ENCODE measurements at regions not wholly inside any gene's neighbourhood (a gene's known extent, or its start where the extent isn't known, plus 50 kb on each side); places are given as distances from the start of the nearest gene placed in this dataset.

GRCh38 chr3:24947103-24947502 is 452.5 kb upstream of the THRB start:
- no peak for DNase-seq

- no peak for DNase-seq
These were observed 456.5 kb upstream of the THRB start for GRCh38 chr3:24951180-24951579.

- DNase-seq, result no peak
These were observed 457.7 kb upstream of the THRB start for GRCh38 chr3:24952388-24952787.

GRCh38 chr3:24953060-24953771 is 458.6 kb upstream of the THRB start:
- DNase-seq, result no peak

- no peak for DNase-seq
These were observed 462.0 kb upstream of the THRB start for GRCh38 chr3:24956613-24957012.

- no peak for DNase-seq
These were observed 463.6 kb upstream of the THRB start for GRCh38 chr3:24958271-24958670.

- no peak for DNase-seq
These were observed 464.3 kb upstream of the THRB start for GRCh38 chr3:24958910-24959447.

GRCh38 chr3:24963762-24964625 is 464.1 kb upstream of the RARB start:
- DNase-seq, result peak; percentile 34

- DNase-seq, result no peak
These were observed 462.2 kb upstream of the RARB start for GRCh38 chr3:24965706-24966385.

GRCh38 chr3:24968036-24968435 is 460.0 kb upstream of the RARB start:
- DNase-seq, result no peak

- DNase-seq, result no peak
These were observed 455.6 kb upstream of the RARB start for GRCh38 chr3:24972491-24972890.

GRCh38 chr3:24981309-24981708 is 446.8 kb upstream of the RARB start:
- no peak for DNase-seq

- DNase-seq, result no peak
These were observed 446.1 kb upstream of the RARB start for GRCh38 chr3:24981924-24982323.

- no peak for DNase-seq
These were observed 442.4 kb upstream of the RARB start for GRCh38 chr3:24985668-24986067.

GRCh38 chr3:24986612-24987011 is 441.5 kb upstream of the RARB start:
- no peak for DNase-seq

- no peak for DNase-seq
These were observed 428.7 kb upstream of the RARB start for GRCh38 chr3:24999357-24999756.

GRCh38 chr3:25000971-25001591 is 427.0 kb upstream of the RARB start:
- DNase-seq, result no peak

- no peak for DNase-seq
These were observed 426.0 kb upstream of the RARB start for GRCh38 chr3:25002052-25002451.

- no peak for DNase-seq
These were observed 419.9 kb upstream of the RARB start for GRCh38 chr3:25007974-25008658.

GRCh38 chr3:25009665-25010064 is 418.4 kb upstream of the RARB start:
- DNase-seq, result no peak

GRCh38 chr3:25015599-25015998 is 412.5 kb upstream of the RARB start:
- no peak for DNase-seq

- DNase-seq, result no peak
These were observed 409.2 kb upstream of the RARB start for GRCh38 chr3:25018909-25019308.
